Progenitor cell of endocrine pancreas (in vitro differentiated cells): ENCODE measurements at regions not wholly inside any gene's neighbourhood (a gene's known extent, or its start where the extent isn't known, plus 50 kb on each side); places are given as distances from the start of the nearest gene placed in this dataset.

ENCODE experiments used
- DNase-seq: peaks from one replicate; pipeline ENCODE4 v3.0.0; 2021; ENCODE audit warnings: low spot score; ENCODE audit not compliant: unreplicated experiment
- H3K27ac Mint-ChIP-seq: 2 replicates; pipeline ENCODE4 v1.8.0; 2021; ENCODE audit warnings: mild to moderate bottlenecking, moderate library complexity, mixed read lengths
- H3K27me3 Mint-ChIP-seq: 2 replicates; pipeline ENCODE4 v1.8.0; 2021; ENCODE audit warnings: mixed read lengths
- H3K36me3 Mint-ChIP-seq: 2 replicates; pipeline ENCODE4 v1.8.0; 2022; ENCODE audit warnings: mixed read lengths; ENCODE audit not compliant: insufficient read depth
- H3K4me1 Mint-ChIP-seq: 2 replicates; pipeline ENCODE4 v1.8.0; 2021; ENCODE audit warnings: low read depth, mixed read lengths
- H3K4me3 Mint-ChIP-seq: 2 replicates; pipeline ENCODE4 v1.8.0; 2021; ENCODE audit warnings: low read depth, mild to moderate bottlenecking, moderate library complexity, mixed read lengths
- H3K9me3 Mint-ChIP-seq: 2 replicates; pipeline ENCODE4 v1.8.0; 2021; ENCODE audit warnings: low read depth, mixed read lengths
- CTCF ChIP-seq: fragments of 200-600 bp; sonication (generic); IDR thresholded peaks from one replicate; pipeline ENCODE4 v1.5.0; 2021; ENCODE audit warnings: antibody characterized with exemption, mild to moderate bottlenecking; ENCODE audit not compliant: unreplicated experiment

DNA sequence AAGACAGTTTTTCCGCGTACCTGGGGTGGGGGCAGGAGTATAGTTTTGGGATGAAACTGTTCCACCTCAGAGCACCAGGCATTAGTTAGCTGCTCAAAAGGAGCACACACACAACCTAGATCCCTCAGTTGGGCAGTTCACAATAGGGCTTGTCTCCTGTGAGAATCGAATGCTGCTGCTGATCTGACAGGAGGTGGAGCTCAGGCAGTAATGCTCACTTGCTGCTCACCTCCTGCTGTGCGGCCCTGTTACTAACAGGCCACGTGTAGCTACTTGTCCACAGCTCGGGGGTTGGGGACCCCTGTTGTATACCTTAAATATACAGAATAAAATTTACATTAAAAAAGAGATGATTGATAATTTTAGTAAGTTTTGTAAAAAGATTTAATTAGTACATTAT, 191.5 kb downstream of the SLC7A11 start:
- no peak for DNase-seq
- no peak for TF ChIP-seq CTCF
- Mint-ChIP-seq H3K36me3 (no peaks in the 10 kb centered on the region), H3K4me3 (no peak overlapping the region), H3K9me3 (no peaks in the 10 kb centered on the region), H3K27ac (no peak overlapping the region), H3K4me1 (peaks cover 9% of the 10 kb centered on the region), H3K27me3 (no peaks in the 10 kb centered on the region)

DNA sequence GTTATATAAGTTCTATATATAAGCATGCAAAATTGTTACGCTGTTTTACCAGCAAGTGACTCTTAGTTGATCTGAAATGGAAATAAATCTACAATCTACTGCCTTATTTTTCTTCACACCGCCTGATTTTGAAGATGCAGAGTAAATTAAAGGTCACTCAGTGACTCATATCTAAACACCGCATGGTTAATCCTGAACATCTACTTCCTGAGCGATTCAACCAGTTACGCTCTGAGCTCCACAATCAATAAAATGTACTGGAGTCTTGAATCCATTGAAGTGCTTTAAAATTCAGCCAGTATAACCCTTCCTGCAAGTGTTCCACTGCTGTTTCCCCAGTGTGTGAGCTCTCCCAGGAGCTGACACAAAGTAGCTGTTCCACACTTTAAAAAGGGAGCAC, 192.8 kb downstream of the SLC7A11 start:
- no peak overlapping the region for H3K27ac Mint-ChIP-seq
- no peak for TF ChIP-seq CTCF
- peaks cover 14% of the 10 kb centered on the region for H3K4me1 Mint-ChIP-seq
- H3K4me3 Mint-ChIP-seq = no peak overlapping the region
- H3K27me3 Mint-ChIP-seq = no peaks in the 10 kb centered on the region
- DNase-seq = no peak
- H3K9me3 Mint-ChIP-seq = no peaks in the 10 kb centered on the region
- no peaks in the 10 kb centered on the region for H3K36me3 Mint-ChIP-seq

DNA sequence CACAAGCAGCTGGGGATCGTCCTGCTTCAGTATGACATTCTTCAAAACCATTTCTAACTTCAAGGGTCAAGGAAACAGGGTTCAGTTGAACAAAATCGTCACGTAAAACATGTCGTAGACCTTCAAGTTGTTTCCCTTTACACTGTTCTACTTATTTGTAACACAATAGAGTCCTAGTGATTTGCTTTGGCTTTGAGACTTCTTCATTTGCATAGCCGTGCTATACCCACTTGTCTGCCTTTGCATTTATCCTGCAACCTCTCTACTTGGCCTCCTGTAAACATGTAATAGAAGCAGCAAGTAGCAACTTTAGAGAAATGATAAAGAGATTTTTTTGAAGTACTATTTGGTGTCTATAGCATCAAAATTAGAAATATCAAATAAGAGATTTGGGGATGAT, 194.9 kb downstream of the SLC7A11 start:
- DNase-seq = no peak
- Mint-ChIP-seq H3K4me3 (no peak overlapping the region), H3K27ac (no peak overlapping the region), H3K27me3 (no peaks in the 10 kb centered on the region), H3K4me1 (peaks cover 14% of the 10 kb centered on the region), H3K36me3 (no peaks in the 10 kb centered on the region), H3K9me3 (no peaks in the 10 kb centered on the region)
- no peak for TF ChIP-seq CTCF

DNA sequence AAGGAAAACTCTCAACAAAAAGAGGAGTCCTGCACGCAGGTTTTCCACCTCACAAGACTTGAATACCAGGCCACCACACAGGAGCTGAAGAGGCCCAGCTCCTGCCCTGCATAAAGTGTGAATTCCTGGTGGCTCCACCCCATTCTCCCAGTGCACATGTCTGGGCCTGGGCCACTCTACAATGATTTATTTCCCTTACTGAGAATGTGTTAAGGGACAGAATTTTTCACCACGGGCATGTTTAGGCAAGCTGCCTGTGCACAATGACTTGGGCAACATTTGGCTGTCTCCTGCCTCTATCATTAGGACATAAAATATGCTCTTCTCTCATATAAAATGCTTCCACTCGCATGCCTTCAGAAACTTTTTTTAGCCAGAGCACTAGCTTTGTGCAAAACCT, 197.1 kb downstream of the SLC7A11 start:
- Mint-ChIP-seq H3K27me3 (no peaks in the 10 kb centered on the region), H3K9me3 (no peaks in the 10 kb centered on the region), H3K4me1 (peaks cover 13% of the 10 kb centered on the region), H3K36me3 (no peaks in the 10 kb centered on the region), H3K27ac (no peak overlapping the region), H3K4me3 (no peak overlapping the region)
- no peak for TF ChIP-seq CTCF
- no peak for DNase-seq

DNA sequence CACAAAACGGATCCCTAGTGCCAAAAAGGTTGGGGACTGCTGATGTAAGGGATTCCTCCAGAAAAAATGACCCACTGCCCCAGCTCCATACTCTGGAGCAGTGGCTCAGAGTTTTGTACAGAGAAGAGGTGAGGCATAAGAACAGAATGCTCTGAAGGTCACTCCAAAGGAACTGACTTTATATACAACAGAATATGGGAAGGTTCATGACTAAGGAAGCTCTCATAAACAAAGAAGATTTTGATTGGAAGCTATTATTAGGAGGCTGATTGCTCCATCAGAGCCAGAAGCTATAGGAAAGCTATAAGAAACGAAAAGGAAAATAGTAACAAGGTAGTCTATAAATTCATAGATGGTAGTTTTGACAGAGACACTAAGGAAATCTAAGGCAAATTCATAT, 203.1 kb downstream of the SLC7A11 start:
- no peak for TF ChIP-seq CTCF

More for the DNA sequence above, 203.1 kb downstream of the SLC7A11 start:
- Mint-ChIP-seq H3K4me1 (peaks cover 6% of the 10 kb centered on the region), H3K9me3 (no peaks in the 10 kb centered on the region), H3K27ac (no peak overlapping the region), H3K27me3 (no peaks in the 10 kb centered on the region), H3K36me3 (no peaks in the 10 kb centered on the region), H3K4me3 (no peak overlapping the region)
- DNase-seq = no peak
